Stimulated activated naive CD4-positive, alpha-beta T cell treated with Interleukin-2 at 50 U/mL for 16 hours (primary cell): ENCODE measurements at regions not wholly inside any gene's neighbourhood (a gene's known extent, or its start where the extent isn't known, plus 50 kb on each side); places are given as distances from the start of the nearest gene placed in this dataset.

ENCODE experiments used
- DNase-seq: peaks from one replicate; lab custom pipeline; 2025; lab: John Stamatoyannopoulos, UW

GRCh38 chr5:56320686-56321085 lies 87.6 kb upstream of the ANKRD55 start:
- DNase-seq = no peak

- no peak for DNase-seq
These were observed 86.5 kb upstream of the ANKRD55 start for GRCh38 chr5:56319526-56320181.

- no peak for DNase-seq
These were observed 84.9 kb upstream of the ANKRD55 start for GRCh38 chr5:56317923-56318561.

- DNase-seq = no peak
These were observed 83.3 kb upstream of the ANKRD55 start for GRCh38 chr5:56316299-56316994.

- DNase-seq = peak; percentile 21
These were observed 81.4 kb upstream of the ANKRD55 start for GRCh38 chr5:56314529-56314928.

- no peak for DNase-seq
These were observed 80.5 kb upstream of the ANKRD55 start for GRCh38 chr5:56313596-56313995.

- peak; percentile 4 for DNase-seq
These were observed 79.9 kb upstream of the ANKRD55 start for GRCh38 chr5:56313004-56313531.

- DNase-seq = no peak
These were observed 78.3 kb upstream of the ANKRD55 start for GRCh38 chr5:56311306-56311905.

- DNase-seq = no peak
These were observed 77.6 kb upstream of the ANKRD55 start for GRCh38 chr5:56310711-56311204.

- DNase-seq = no peak
These were observed 76.2 kb upstream of the ANKRD55 start for GRCh38 chr5:56309262-56309826.

GRCh38 chr5:56307714-56308333 lies 74.7 kb upstream of the ANKRD55 start:
- DNase-seq = no peak

GRCh38 chr5:56306433-56307150 lies 73.5 kb upstream of the ANKRD55 start:
- DNase-seq = no peak

GRCh38 chr5:56305001-56305950 lies 72.1 kb upstream of the ANKRD55 start:
- DNase-seq = no peak

- no peak for DNase-seq
These were observed 70.4 kb upstream of the ANKRD55 start for GRCh38 chr5:56303511-56303910.

- no peak for DNase-seq
These were observed 68.9 kb upstream of the ANKRD55 start for GRCh38 chr5:56302027-56302426.

GRCh38 chr5:56301069-56301468 lies 67.9 kb upstream of the ANKRD55 start:
- DNase-seq = no peak

GRCh38 chr5:56299212-56299611 lies 66.1 kb upstream of the ANKRD55 start:
- DNase-seq = no peak

- no peak for DNase-seq
These were observed 65.4 kb upstream of the ANKRD55 start for GRCh38 chr5:56298336-56299090.

- DNase-seq = no peak
These were observed 64.7 kb upstream of the ANKRD55 start for GRCh38 chr5:56297851-56298250.
